ENCODE measurements at regions not wholly inside any gene's neighbourhood (a gene's known extent, or its start where the extent isn't known, plus 50 kb on each side); places are given as distances from the start of the nearest gene placed in this dataset.

DNA sequence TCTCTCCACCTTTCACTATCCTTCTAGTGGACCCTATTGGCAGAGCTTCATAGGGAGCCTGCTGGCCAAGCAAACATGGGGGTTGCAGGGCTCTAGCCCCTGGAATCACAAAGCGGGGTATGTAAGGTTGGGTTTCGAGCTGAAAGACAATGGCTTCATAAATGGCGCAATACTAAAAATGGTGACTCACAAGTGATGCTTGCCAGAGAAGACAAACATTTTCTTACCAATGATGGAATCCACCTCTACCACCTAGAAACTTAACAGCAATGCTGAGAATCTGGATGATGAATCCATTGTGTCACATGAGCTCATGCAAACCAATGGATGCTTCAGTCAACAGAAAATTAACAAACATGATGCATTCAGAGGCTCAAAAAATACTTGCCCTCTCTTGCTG is 375.3 kb upstream of the PSMD7 start:
- no peaks in the 10 kb centered on the region for H3K9me3 ChIP-seq
- no peaks in the 10 kb centered on the region for H3K36me3 ChIP-seq
- no peak overlapping the region for H3K4me3 ChIP-seq
- H3K4me1 ChIP-seq = peaks cover 5% of the 10 kb centered on the region
- TF ChIP-seq POLR2A (IDR thresholded peaks at IDR 0.05) (no peak), EP300 (IDR thresholded peaks at IDR 0.05) (no peak), POLR2AphosphoS5 (IDR thresholded peaks at IDR 0.05) (no peak)
- TF ChIP-seq, protein P1, sequence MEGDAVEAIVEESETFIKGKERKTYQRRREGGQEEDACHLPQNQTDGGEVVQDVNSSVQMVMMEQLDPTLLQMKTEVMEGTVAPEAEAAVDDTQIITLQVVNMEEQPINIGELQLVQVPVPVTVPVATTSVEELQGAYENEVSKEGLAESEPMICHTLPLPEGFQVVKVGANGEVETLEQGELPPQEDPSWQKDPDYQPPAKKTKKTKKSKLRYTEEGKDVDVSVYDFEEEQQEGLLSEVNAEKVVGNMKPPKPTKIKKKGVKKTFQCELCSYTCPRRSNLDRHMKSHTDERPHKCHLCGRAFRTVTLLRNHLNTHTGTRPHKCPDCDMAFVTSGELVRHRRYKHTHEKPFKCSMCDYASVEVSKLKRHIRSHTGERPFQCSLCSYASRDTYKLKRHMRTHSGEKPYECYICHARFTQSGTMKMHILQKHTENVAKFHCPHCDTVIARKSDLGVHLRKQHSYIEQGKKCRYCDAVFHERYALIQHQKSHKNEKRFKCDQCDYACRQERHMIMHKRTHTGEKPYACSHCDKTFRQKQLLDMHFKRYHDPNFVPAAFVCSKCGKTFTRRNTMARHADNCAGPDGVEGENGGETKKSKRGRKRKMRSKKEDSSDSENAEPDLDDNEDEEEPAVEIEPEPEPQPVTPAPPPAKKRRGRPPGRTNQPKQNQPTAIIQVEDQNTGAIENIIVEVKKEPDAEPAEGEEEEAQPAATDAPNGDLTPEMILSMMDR (IDR thresholded peaks at IDR 0.05) = no peak
- no peak for DNase-seq (ENCODE audit: low spot score in 2 of 2)
- no peak overlapping the region for H3K27ac ChIP-seq
- H3K27me3 ChIP-seq = peaks cover 7% of the 10 kb centered on the region
- 94% methylated on average over 3 of the region's 3 CpGs for WGBS

DNA sequence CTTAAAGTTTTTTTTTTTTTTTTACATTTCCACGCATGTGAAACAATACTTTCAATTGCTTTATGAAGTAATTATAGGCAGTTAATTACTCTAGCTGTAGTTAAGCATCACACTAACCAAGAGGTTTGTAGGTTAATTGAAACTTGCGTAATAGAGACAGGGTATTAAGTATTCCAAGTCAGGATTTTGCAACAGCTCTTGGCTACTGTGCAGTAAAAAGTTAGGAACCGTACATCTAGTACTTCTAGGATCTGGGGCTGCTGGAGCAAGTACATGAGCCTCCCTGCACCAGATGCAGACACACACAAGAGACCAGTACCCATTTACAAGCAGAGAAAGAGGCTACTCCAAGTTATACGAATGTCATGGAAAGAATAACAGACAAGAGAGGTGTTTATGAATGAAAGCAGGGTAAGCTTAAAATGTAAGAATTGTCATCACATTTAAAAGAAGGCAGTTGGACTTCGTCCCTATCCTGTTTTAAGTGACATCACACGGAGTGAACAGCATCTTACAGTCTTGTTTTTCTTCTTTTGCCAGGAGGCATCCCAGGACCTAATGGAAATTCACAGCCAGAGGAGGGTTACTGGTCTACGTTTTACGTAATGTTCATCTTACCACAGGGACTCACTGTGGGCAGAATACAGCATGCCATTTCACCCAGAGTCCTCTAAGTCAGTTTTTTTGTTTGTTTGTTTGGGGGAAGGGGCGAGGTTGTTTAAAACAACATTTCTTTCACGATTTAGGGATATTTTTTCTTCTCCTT is 379.6 kb upstream of the PSMD7 start:
- WGBS = 56% methylated on average over 10 of the region's 10 CpGs
- Histone ChIP-seq H3K4me1 (peaks cover 5% of the 10 kb centered on the region), H3K27me3 (peaks cover 29% of the 10 kb centered on the region), H3K27ac (no peak overlapping the region), H3K4me3 (no peak overlapping the region), H3K9me3 (no peaks in the 10 kb centered on the region), H3K36me3 (no peaks in the 10 kb centered on the region)
- DNase-seq (ENCODE audit: low spot score in 2 of 2) = no peak
- TF ChIP-seq POLR2A (IDR thresholded peaks at IDR 0.05) (no peak), POLR2AphosphoS5 (IDR thresholded peaks at IDR 0.05) (no peak), EP300 (IDR thresholded peaks at IDR 0.05) (no peak)
- TF ChIP-seq, protein P1 (IDR thresholded peaks at IDR 0.05) = no peak

DNA sequence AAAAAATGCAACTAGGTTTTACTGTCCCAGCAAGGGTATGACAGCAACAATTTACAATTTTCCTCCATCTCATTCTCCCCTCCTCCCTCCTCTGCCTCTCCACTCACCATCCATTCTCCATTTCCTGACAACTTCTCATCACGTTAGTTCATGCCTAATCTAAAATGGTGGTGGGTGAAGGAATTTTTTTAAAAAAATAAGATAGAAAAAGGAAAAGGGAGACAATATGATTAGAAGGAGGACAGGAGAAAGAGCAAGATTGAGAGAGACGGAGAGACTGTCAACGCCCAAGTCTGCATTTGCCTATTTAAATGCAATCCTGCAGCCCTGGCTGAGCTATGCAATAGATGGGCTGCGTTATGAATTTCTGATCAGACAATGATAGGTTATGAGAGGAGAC is 380.7 kb upstream of the PSMD7 start:
- Histone ChIP-seq H3K4me3 (no peak overlapping the region), H3K27me3 (peaks cover 26% of the 10 kb centered on the region), H3K27ac (no peak overlapping the region), H3K4me1 (peaks cover 5% of the 10 kb centered on the region), H3K9me3 (no peaks in the 10 kb centered on the region), H3K36me3 (no peaks in the 10 kb centered on the region)
- DNase-seq (ENCODE audit: low spot score in 2 of 2) = no peak
- TF ChIP-seq EP300 (IDR thresholded peaks at IDR 0.05) (no peak), POLR2AphosphoS5 (IDR thresholded peaks at IDR 0.05) (no peak), POLR2A (IDR thresholded peaks at IDR 0.05) (no peak)
- TF ChIP-seq, protein P1 (IDR thresholded peaks at IDR 0.05) = no peak
- 58% methylated on average over 4 of the region's 4 CpGs for whole genome bisulfite sequencing

GRCh38 chr16:73915140-73915539 is 381.5 kb upstream of the PSMD7 start:
- H3K4me3 ChIP-seq = no peak overlapping the region
- TF ChIP-seq POLR2A (IDR thresholded peaks at IDR 0.05) (no peak), POLR2AphosphoS5 (IDR thresholded peaks at IDR 0.05) (no peak), EP300 (IDR thresholded peaks at IDR 0.05) (no peak)
- TF ChIP-seq, protein P1 (IDR thresholded peaks at IDR 0.05) = no peak
- H3K27ac ChIP-seq = no peak overlapping the region
- peaks cover 5% of the 10 kb centered on the region for H3K4me1 ChIP-seq
- WGBS = 34% methylated on average over 5 of the region's 5 CpGs
- peaks cover 28% of the 10 kb centered on the region for H3K27me3 ChIP-seq
- DNase-seq (ENCODE audit: low spot score in 2 of 2) = no peak
- no peaks in the 10 kb centered on the region for H3K36me3 ChIP-seq
- no peaks in the 10 kb centered on the region for H3K9me3 ChIP-seq

DNA sequence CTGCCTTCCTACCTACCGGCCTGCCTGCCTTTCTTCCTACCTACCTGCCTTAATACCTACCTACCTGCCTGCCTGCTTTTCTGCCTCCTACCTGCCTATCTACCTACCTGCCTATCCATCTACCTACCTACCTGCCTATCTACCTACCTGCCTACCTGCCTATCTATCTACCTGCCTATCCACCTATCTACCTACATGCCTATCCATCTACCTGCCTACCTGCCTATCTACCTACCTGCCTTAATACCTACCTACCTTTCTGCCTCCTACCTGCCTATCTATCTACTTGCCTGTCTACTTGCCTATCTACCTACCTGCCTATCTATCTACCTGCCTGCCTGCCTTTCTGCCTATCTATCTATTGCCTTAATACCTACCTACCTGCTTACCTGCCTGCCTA is 383.8 kb upstream of the PSMD7 start:
- Histone ChIP-seq H3K27ac (no peak overlapping the region), H3K27me3 (peaks cover 31% of the 10 kb centered on the region), H3K36me3 (no peaks in the 10 kb centered on the region), H3K9me3 (no peaks in the 10 kb centered on the region), H3K4me3 (no peak overlapping the region), H3K4me1 (peaks cover 5% of the 10 kb centered on the region)
- WGBS = 96% methylated on average over 1 of the region's 1 CpG
- no peak for DNase-seq (ENCODE audit: low spot score in 2 of 2)
- TF ChIP-seq, protein P1 (IDR thresholded peaks at IDR 0.05) = no peak
- TF ChIP-seq POLR2AphosphoS5 (IDR thresholded peaks at IDR 0.05) (no peak), EP300 (IDR thresholded peaks at IDR 0.05) (no peak), POLR2A (IDR thresholded peaks at IDR 0.05) (no peak)

All from suprapubic skin (tissue), 4 donors.